Body of pancreas (tissue), 4 donors: ENCODE measurements at regions not wholly inside any gene's neighbourhood (a gene's known extent, or its start where the extent isn't known, plus 50 kb on each side); places are given as distances from the start of the nearest gene placed in this dataset.

Source experiments
- ATAC-seq: fragments of 150-250 bp; one replicate; pipeline ENCODE4 v1.9.1; 2016
- DNase-seq, 4 donors: peaks; one replicate each; pipeline ENCODE4 v3.0.0-alpha.2; 2019
- H3K27ac ChIP-seq, 4 donors: fragments of 200-600 bp; sonication (generic); 1 replicate in 3 of 4; 2 replicates in 1 of 4; pipeline versions ENCODE4 v1.5.1 to v1.6.1; 2016 to 2019; ENCODE audit warnings: mild to moderate bottlenecking in 1 of 4, mixed read lengths in 1 of 4, moderate library complexity in 1 of 4
- H3K27me3 ChIP-seq, 2 donors: fragments of 200-600 bp; sonication (generic); one replicate each; pipeline ENCODE4 v1.6.0; 2016; ENCODE audit warnings: mild to moderate bottlenecking in 1 of 2
- H3K36me3 ChIP-seq, 2 donors: fragments of 200-600 bp; sonication (generic); replicated peaks in 1 of 2; 2 replicates each; pipeline ENCODE4 v1.5.1; 2016; ENCODE audit warnings: low read depth in 2 of 2; ENCODE audit not compliant: insufficient read depth in 1 of 2
- H3K4me1 ChIP-seq: fragments of 200-600 bp; sonication (generic); one replicate; pipeline ENCODE4 v1.6.0; 2016
- H3K4me3 ChIP-seq, 2 donors: fragments of 200-600 bp; sonication (generic); 1 replicate in 1 of 2; 2 replicates in 1 of 2; pipeline ENCODE4 v1.5.1; 2016 to 2019
- H3K9me3 ChIP-seq, 3 donors: fragments of 200-600 bp; sonication (generic); 1 replicate in 2 of 3; 2 replicates in 1 of 3; pipeline ENCODE4 v1.5.1; 2016
- POLR2A ChIP-seq, 3 donors: fragments of 450-650 bp; IDR thresholded peaks; one replicate each; pipeline ENCODE4 v1.6.1; 2016; ENCODE audit warnings: antibody characterized with exemption in 3 of 3, mild to moderate bottlenecking in 2 of 3
- WGBS, 2 donors: methylation state at CpG; one replicate each; pipeline ENCODE4 v1.1.5; 2017; 5-methylcytosine and 5-hydroxymethylcytosine counted together
- intact Hi-C: fragments of 100-400 bp; cut with DNase I; formaldehyde crosslinking; loops from one replicate; pipeline ENCODE4 v1.15.1; 2023
- TF ChIP-seq, protein P1 (sequence below), 7 experiments: fragments of 450-650 bp in 4 of 7; fragments of 200-600 bp in 3 of 7; sonication (generic) in 3 of 7; IDR thresholded peaks; one replicate each; pipeline ENCODE4 v1.5.1; 2016 to 2019; ENCODE audit warnings: antibody characterized with exemption in 7 of 7

DNA sequence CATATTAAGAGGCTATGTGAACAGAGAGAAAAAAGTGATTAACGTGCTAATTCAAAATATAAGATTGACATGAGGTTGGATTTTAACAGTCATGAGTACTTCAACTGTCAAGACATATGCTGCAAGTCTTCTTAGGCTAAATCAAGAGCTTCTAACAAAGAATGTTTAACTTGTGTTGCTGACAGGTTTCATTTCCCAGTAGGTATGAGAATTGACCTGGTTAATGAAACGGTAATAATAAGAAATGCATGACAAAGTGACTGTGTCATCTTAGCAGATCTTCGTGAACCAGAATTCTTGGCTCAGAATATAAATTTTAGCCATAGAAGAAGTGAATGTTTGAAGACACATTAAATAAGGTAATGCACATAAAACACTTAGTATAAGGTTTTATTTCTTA lies 132.6 kb upstream of the PTGFR start:
- Histone ChIP-seq H3K4me1 (no peaks in the 10 kb centered on the region), H3K27ac (no peak overlapping the region), H3K4me3 (no peak overlapping the region), H3K9me3 (no peaks in the 10 kb centered on the region), H3K36me3 (no peaks in the 10 kb centered on the region), H3K27me3 (no peaks in the 10 kb centered on the region)
- ATAC-seq (no peak), DNase-seq (no peak)
- intact Hi-C loops, result no loop called here
- 85 to 90% methylated on average over 3 of the region's 3 CpGs for WGBS, 2 donors
- TF ChIP-seq, protein P1, sequence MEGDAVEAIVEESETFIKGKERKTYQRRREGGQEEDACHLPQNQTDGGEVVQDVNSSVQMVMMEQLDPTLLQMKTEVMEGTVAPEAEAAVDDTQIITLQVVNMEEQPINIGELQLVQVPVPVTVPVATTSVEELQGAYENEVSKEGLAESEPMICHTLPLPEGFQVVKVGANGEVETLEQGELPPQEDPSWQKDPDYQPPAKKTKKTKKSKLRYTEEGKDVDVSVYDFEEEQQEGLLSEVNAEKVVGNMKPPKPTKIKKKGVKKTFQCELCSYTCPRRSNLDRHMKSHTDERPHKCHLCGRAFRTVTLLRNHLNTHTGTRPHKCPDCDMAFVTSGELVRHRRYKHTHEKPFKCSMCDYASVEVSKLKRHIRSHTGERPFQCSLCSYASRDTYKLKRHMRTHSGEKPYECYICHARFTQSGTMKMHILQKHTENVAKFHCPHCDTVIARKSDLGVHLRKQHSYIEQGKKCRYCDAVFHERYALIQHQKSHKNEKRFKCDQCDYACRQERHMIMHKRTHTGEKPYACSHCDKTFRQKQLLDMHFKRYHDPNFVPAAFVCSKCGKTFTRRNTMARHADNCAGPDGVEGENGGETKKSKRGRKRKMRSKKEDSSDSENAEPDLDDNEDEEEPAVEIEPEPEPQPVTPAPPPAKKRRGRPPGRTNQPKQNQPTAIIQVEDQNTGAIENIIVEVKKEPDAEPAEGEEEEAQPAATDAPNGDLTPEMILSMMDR (IDR thresholded peaks at IDR 0.05), result no peak
- no peak for TF ChIP-seq POLR2A (IDR thresholded peaks at IDR 0.05)

DNA sequence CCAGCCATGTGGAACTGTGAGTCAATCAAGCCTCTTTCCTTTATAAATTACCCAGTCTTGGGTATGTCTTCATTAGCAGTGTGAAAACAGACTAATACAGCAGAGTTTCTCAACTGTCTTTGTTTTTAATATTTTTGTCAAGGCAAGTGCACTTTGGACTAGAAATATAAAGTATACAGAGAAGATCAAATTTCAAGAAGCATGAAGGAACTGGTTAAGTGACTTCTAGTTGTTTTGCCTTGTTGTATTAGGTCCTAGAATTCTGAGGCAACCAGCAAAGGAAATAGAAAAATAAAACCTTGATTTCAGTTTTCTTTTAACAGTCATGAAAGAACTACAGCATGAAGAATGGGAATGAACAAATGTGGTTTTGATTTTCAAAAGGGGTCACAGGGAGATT lies 131.1 kb upstream of the PTGFR start:
- no peaks in the 10 kb centered on the region for H3K4me1 ChIP-seq
- H3K36me3 ChIP-seq, result no peaks in the 10 kb centered on the region
- no peaks in the 10 kb centered on the region for H3K9me3 ChIP-seq
- no peak overlapping the region for H3K4me3 ChIP-seq
- DNase-seq, result no peak
- ATAC-seq, result no peak
- no peak for TF ChIP-seq POLR2A (IDR thresholded peaks at IDR 0.05)
- TF ChIP-seq, protein P1 (IDR thresholded peaks at IDR 0.05), result no peak
- no peaks in the 10 kb centered on the region for H3K27me3 ChIP-seq
- intact Hi-C loops, result no loop called here
- H3K27ac ChIP-seq, result no peak overlapping the region

DNA sequence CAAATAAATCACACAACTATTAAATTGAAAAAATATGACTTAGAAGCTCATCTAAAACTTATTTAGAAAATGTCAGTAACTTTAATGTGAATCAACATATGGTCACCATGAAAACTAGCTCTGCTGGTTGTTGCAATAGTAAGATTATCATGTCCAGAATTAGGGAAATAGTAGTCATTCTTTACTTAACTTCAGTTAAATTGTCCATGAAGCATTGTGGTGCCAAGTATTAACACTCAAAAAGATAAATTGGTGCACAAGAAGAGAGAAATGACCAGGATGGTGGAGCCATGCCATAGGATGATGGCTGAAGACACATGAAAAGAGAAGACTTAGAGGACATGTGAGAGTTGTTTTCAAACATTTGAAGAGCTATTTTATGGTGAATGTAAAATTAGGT lies 130.2 kb upstream of the PTGFR start:
- Histone ChIP-seq H3K4me3 (no peak overlapping the region), H3K9me3 (no peaks in the 10 kb centered on the region), H3K4me1 (no peaks in the 10 kb centered on the region), H3K36me3 (no peaks in the 10 kb centered on the region), H3K27me3 (no peaks in the 10 kb centered on the region), H3K27ac (no peak overlapping the region)
- intact Hi-C loops, result no loop called here
- no peak for TF ChIP-seq POLR2A (IDR thresholded peaks at IDR 0.05)
- TF ChIP-seq, protein P1 (IDR thresholded peaks at IDR 0.05), result no peak
- DNase-seq (no peak), ATAC-seq (no peak)

DNA sequence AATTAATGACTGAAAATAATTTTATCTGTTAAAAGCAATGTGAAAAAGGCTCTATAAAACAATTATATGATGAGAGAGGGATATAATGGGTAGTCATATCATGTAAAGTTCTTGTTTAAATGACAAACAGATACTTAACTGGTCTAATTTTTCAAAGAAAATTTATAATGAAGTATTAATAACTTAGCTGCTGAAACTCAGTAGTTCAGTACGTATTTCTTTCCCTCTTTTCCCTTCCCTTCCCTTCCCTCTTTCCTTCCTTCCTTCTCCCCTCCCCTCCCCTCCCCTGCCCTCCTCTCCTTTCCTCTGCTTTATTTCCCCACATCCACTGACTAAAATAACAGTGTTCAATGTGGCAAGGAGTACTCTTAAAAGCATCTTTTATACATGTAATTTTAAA lies 123.1 kb upstream of the PTGFR start:
- no peaks in the 10 kb centered on the region for H3K9me3 ChIP-seq
- intact Hi-C loops, result no loop called here
- ATAC-seq, result no peak
- H3K27me3 ChIP-seq, result no peaks in the 10 kb centered on the region
- WGBS, 2 donors, result 31 to 50% methylated on average over 1 of the region's 1 CpG
- no peak overlapping the region for H3K4me3 ChIP-seq
- no peaks in the 10 kb centered on the region for H3K4me1 ChIP-seq
- TF ChIP-seq, protein P1 (IDR thresholded peaks at IDR 0.05), result no peak
- no peak for TF ChIP-seq POLR2A (IDR thresholded peaks at IDR 0.05)
- no peak for DNase-seq
- H3K27ac ChIP-seq, result no peak overlapping the region
- no peaks in the 10 kb centered on the region for H3K36me3 ChIP-seq

DNA sequence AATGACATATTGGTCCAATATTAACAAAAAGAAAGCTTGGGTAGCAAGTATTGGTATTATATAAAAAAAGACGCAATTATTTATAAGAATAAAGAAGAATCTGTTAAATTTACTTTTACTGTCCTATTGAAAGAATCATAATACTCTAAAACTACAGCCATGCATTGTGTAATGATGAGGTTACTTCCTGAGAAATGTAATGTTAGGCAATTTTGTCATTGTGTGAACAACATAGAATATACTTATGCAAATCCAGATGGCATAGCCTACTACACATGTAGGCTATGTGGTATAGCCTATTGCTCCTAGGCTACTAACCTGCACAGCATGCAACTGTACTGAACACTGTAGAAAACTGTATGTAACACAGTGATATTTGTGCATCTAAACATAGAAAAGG lies 121.2 kb upstream of the PTGFR start:
- TF ChIP-seq POLR2A (IDR thresholded peaks at IDR 0.05), result no peak
- TF ChIP-seq, protein P1 (IDR thresholded peaks at IDR 0.05), result no peak
- H3K27me3 ChIP-seq, result no peaks in the 10 kb centered on the region
- no peaks in the 10 kb centered on the region for H3K4me1 ChIP-seq
- no peaks in the 10 kb centered on the region for H3K36me3 ChIP-seq
- no peak for ATAC-seq
- H3K9me3 ChIP-seq, result no peaks in the 10 kb centered on the region
- H3K27ac ChIP-seq, result no peak overlapping the region
- intact Hi-C loops, result no loop called here
- whole genome bisulfite sequencing, 2 donors, result 84 to 90% methylated on average over 1 of the region's 1 CpG
- no peak for DNase-seq
- H3K4me3 ChIP-seq, result no peak overlapping the region
